Esophagus muscularis mucosa (tissue), 3 donors: ENCODE measurements at regions not wholly inside any gene's neighbourhood (a gene's known extent, or its start where the extent isn't known, plus 50 kb on each side); places are given as distances from the start of the nearest gene placed in this dataset.

Source experiments
- POLR2A ChIP-seq: fragments of 450-650 bp; IDR thresholded peaks from one replicate; pipeline ENCODE4 v1.6.1; 2017; ENCODE audit warnings: antibody characterized with exemption, moderate library complexity, mild to moderate bottlenecking, low read depth
- POLR2AphosphoS5 ChIP-seq, 2 donors: sonication (generic); formaldehyde crosslinking; IDR thresholded peaks; one replicate each; pipeline ENCODE4 v1.6.1; 2017; ENCODE audit warnings: antibody characterized with exemption in 2 of 2
- TF ChIP-seq, protein P1 (sequence below), 3 experiments: fragments of 200-600 bp in 2 of 3; fragments of 450-650 bp in 1 of 3; sonication (generic) in 2 of 3; IDR thresholded peaks; one replicate each; pipeline ENCODE4 v1.5.1; 2017 to 2019; ENCODE audit warnings: antibody characterized with exemption in 3 of 3, mild to moderate bottlenecking in 2 of 3, moderate library complexity in 1 of 3

DNA sequence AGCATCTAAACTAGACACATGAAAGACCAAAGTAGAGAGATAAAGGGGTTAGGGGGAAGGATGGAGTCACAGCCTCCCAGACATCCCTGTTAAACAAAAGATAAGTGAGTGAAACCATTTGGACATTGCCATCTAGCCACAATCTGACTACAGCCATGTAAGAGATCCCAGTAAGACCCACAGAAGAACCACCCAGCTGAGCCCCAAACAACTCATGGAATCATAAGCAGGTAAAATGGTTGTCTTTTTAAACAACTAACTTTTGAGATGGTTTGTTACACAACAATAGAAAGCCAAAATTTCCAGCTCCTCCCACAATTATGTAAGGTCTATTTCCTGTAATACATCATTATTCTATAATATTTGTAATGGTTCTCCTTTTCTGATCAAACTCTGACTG is 437.5 kb downstream of the IGSF11 start:
- TF ChIP-seq, protein P1, sequence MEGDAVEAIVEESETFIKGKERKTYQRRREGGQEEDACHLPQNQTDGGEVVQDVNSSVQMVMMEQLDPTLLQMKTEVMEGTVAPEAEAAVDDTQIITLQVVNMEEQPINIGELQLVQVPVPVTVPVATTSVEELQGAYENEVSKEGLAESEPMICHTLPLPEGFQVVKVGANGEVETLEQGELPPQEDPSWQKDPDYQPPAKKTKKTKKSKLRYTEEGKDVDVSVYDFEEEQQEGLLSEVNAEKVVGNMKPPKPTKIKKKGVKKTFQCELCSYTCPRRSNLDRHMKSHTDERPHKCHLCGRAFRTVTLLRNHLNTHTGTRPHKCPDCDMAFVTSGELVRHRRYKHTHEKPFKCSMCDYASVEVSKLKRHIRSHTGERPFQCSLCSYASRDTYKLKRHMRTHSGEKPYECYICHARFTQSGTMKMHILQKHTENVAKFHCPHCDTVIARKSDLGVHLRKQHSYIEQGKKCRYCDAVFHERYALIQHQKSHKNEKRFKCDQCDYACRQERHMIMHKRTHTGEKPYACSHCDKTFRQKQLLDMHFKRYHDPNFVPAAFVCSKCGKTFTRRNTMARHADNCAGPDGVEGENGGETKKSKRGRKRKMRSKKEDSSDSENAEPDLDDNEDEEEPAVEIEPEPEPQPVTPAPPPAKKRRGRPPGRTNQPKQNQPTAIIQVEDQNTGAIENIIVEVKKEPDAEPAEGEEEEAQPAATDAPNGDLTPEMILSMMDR (IDR thresholded peaks at IDR 0.05): no peak
- TF ChIP-seq POLR2AphosphoS5 (IDR thresholded peaks at IDR 0.05): no peak
- no peak for TF ChIP-seq POLR2A
